Vagina (tissue), 2 donors: ENCODE measurements at regions not wholly inside any gene's neighbourhood (a gene's known extent, or its start where the extent isn't known, plus 50 kb on each side); places are given as distances from the start of the nearest gene placed in this dataset.

Experiments used
- DNase-seq, 2 donors: peaks; one replicate each; pipeline ENCODE4 v3.0.0-alpha.2; 2017; ENCODE audit errors: extremely low spot score in 2 of 2
- H3K27ac ChIP-seq: fragments of 200-600 bp; sonication (generic); one replicate; pipeline ENCODE4 v1.5.1; 2019
- H3K27me3 ChIP-seq: fragments of 200-600 bp; sonication (generic); one replicate; pipeline ENCODE4 v1.5.1; 2019
- H3K36me3 ChIP-seq, 2 donors: fragments of 200-600 bp; sonication (generic); one replicate each; pipeline ENCODE4 v1.5.1; 2017 to 2019
- H3K4me1 ChIP-seq: fragments of 200-600 bp; sonication (generic); one replicate; pipeline ENCODE4 v1.5.1; 2019
- H3K4me3 ChIP-seq, 2 donors: fragments of 200-600 bp; sonication (generic); 1 replicate in 1 of 2; 2 replicates in 1 of 2; pipeline ENCODE4 v1.5.1; 2016 to 2019
- H3K9me3 ChIP-seq: fragments of 200-600 bp; sonication (generic); one replicate; pipeline ENCODE4 v1.5.1; 2019
- POLR2A ChIP-seq, 2 donors: fragments of 450-650 bp; IDR thresholded peaks; one replicate each; pipeline ENCODE4 v1.6.1; 2017; ENCODE audit warnings: antibody characterized with exemption in 2 of 2, mild to moderate bottlenecking in 2 of 2, moderate library complexity in 2 of 2
- POLR2AphosphoS5 ChIP-seq, 2 donors: sonication (generic); formaldehyde crosslinking; IDR thresholded peaks; one replicate each; pipeline ENCODE4 v1.9.0; 2017; ENCODE audit warnings: antibody characterized with exemption in 2 of 2, mild to moderate bottlenecking in 2 of 2, low read depth in 1 of 2; ENCODE audit not compliant: insufficient read depth in 1 of 2
- intact Hi-C: fragments of 100-400 bp; cut with DNase I; formaldehyde crosslinking; loops from one replicate; pipeline ENCODE4 v1.15.1; 2023
- TF ChIP-seq, protein P1 (sequence below), 3 experiments: fragments of 450-650 bp in 2 of 3; fragments of 200-600 bp in 1 of 3; sonication (generic) in 1 of 3; IDR thresholded peaks; one replicate each; pipeline ENCODE4 v1.5.1; 2017 to 2019; ENCODE audit warnings: antibody characterized with exemption in 3 of 3, mild to moderate bottlenecking in 2 of 3, moderate library complexity in 2 of 3

DNA sequence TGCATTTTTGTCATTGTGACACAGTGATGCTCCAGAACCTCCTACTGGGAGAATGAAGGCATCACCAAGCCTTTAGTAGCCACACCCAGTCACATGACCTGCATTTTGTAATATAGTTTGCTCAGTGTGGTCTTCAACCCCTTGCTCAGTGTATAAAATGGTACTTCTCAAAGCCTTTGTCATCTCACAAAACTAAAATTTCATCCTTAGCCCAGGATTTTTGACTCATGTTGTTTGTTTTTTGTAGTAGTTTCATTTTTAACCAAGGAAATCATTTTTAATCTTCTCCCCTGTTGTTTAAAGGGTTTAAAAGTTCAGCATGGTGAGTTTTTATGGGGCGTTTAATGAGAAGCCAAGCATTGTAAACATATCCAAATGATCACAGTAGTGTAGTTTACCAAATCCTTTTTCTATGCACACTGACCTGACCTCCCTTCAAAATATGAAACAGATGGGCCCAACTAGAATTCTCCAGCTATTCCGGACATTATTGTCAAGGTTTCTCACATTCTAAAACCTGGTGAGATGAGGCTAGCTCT lies 123.5 kb upstream of the IL12A start:
- peak overlapping the region; percentile 43 for H3K27ac ChIP-seq
- peaks cover 39% of the 10 kb centered on the region for H3K4me1 ChIP-seq
- H3K27me3 ChIP-seq = no peaks in the 10 kb centered on the region
- H3K36me3 ChIP-seq = no peaks in the 10 kb centered on the region
- TF ChIP-seq POLR2A (IDR thresholded peaks at IDR 0.05) (no peak), POLR2AphosphoS5 (IDR thresholded peaks at IDR 0.05; ENCODE audit: insufficient read depth in 1 of 2, low read depth in 1 of 2) (peak in 1 of 2 donors; percentile 20)
- TF ChIP-seq, protein P1, sequence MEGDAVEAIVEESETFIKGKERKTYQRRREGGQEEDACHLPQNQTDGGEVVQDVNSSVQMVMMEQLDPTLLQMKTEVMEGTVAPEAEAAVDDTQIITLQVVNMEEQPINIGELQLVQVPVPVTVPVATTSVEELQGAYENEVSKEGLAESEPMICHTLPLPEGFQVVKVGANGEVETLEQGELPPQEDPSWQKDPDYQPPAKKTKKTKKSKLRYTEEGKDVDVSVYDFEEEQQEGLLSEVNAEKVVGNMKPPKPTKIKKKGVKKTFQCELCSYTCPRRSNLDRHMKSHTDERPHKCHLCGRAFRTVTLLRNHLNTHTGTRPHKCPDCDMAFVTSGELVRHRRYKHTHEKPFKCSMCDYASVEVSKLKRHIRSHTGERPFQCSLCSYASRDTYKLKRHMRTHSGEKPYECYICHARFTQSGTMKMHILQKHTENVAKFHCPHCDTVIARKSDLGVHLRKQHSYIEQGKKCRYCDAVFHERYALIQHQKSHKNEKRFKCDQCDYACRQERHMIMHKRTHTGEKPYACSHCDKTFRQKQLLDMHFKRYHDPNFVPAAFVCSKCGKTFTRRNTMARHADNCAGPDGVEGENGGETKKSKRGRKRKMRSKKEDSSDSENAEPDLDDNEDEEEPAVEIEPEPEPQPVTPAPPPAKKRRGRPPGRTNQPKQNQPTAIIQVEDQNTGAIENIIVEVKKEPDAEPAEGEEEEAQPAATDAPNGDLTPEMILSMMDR (IDR thresholded peaks at IDR 0.05) = no peak
- H3K9me3 ChIP-seq = no peaks in the 10 kb centered on the region
- intact Hi-C loops = no loop called here
- no peak for DNase-seq
- H3K4me3 ChIP-seq = no peak overlapping the region

DNA sequence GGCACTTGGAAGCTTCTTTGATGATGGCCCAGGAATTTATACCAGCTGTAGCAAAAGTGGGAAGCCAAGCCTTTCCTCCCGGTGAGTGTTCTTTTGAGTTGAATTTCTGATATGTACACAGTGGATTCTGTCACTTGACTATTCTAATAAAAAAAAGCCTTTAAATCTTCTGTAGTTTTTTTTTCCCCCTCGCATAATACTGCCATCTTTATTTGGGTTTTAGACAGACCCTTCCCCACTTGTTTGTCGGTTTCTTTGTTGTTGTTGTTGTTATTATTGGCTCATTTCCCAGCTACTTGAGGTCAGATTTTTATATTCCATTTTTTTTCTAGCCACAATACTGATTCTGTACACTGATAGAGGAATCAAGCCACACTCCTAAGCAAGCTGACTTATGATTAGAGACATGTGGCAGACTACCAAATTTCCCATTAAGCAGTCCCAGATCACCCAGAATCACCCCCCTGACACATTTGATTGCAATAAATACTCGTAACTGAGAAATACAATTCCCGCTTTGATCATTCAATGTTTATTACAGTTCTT lies 122.4 kb upstream of the IL12A start:
- no peak for TF ChIP-seq POLR2AphosphoS5 (IDR thresholded peaks at IDR 0.05; ENCODE audit: insufficient read depth in 1 of 2, low read depth in 1 of 2)
- TF ChIP-seq, protein P1 (IDR thresholded peaks at IDR 0.05) = no peak
- no peak for TF ChIP-seq POLR2A (IDR thresholded peaks at IDR 0.05)
- Histone ChIP-seq H3K36me3 (no peaks in the 10 kb centered on the region), H3K4me1 (peaks cover 33% of the 10 kb centered on the region), H3K27ac (peak overlapping the region; percentile 43), H3K9me3 (no peaks in the 10 kb centered on the region), H3K4me3 (no peak overlapping the region), H3K27me3 (no peaks in the 10 kb centered on the region)
- DNase-seq = no peak
- intact Hi-C loops = no loop called here

DNA sequence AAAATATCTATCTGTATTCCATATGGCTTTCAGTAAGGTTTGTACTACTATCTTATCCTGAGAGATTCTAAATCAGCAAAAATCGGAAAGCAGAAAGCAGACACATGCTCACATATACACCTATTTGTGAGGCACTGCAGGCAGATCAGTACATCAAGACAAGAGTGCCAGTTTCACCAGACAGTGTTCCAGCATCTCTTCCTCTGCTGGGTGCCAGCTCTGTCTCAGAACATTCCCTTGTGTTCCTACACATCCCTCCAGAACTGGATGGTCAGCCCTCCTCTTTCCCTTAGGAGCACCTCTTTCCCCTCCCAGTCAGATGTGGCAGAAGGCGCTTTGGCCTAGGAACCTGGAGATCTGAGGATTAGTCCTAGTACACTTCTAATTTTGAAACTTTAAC lies 121.3 kb upstream of the IL12A start:
- intact Hi-C loops = no loop called here
- H3K27me3 ChIP-seq = no peaks in the 10 kb centered on the region
- no peaks in the 10 kb centered on the region for H3K36me3 ChIP-seq
- TF ChIP-seq, protein P1 (IDR thresholded peaks at IDR 0.05) = no peak
- TF ChIP-seq POLR2AphosphoS5 (IDR thresholded peaks at IDR 0.05; ENCODE audit: insufficient read depth in 1 of 2, low read depth in 1 of 2) = no peak
- TF ChIP-seq POLR2A (IDR thresholded peaks at IDR 0.05) = no peak
- peak overlapping the region; percentile 43 for H3K27ac ChIP-seq
- DNase-seq = no peak
- no peaks in the 10 kb centered on the region for H3K9me3 ChIP-seq
- H3K4me1 ChIP-seq = peaks cover 27% of the 10 kb centered on the region
- no peak overlapping the region for H3K4me3 ChIP-seq

DNA sequence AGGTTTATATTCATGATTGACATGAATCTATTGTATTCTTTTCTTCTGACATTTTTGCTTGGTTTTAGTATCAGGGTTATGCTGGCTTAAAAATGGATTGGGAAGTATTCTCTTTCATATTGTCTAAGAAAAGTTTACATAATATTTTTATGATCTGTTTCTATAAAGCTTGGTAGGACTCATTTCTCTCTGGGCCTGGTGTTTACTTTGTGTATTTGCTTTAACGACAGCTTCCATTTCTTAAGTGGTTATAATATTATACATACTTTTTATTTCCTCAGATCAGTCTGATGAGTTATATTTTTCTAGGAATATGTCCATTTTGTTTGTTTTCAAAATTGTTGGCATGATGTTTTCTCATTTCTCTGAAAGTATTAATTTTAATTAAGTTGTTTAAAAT lies 117.9 kb upstream of the IL12A start:
- Histone ChIP-seq H3K4me3 (no peak overlapping the region), H3K27ac (no peak overlapping the region), H3K27me3 (no peaks in the 10 kb centered on the region), H3K4me1 (peaks cover 21% of the 10 kb centered on the region), H3K36me3 (no peaks in the 10 kb centered on the region), H3K9me3 (no peaks in the 10 kb centered on the region)
- intact Hi-C loops = no loop called here
- DNase-seq = no peak
- TF ChIP-seq POLR2AphosphoS5 (IDR thresholded peaks at IDR 0.05; ENCODE audit: insufficient read depth in 1 of 2, low read depth in 1 of 2) (no peak), POLR2A (IDR thresholded peaks at IDR 0.05) (no peak)
- TF ChIP-seq, protein P1 (IDR thresholded peaks at IDR 0.05) = no peak

DNA sequence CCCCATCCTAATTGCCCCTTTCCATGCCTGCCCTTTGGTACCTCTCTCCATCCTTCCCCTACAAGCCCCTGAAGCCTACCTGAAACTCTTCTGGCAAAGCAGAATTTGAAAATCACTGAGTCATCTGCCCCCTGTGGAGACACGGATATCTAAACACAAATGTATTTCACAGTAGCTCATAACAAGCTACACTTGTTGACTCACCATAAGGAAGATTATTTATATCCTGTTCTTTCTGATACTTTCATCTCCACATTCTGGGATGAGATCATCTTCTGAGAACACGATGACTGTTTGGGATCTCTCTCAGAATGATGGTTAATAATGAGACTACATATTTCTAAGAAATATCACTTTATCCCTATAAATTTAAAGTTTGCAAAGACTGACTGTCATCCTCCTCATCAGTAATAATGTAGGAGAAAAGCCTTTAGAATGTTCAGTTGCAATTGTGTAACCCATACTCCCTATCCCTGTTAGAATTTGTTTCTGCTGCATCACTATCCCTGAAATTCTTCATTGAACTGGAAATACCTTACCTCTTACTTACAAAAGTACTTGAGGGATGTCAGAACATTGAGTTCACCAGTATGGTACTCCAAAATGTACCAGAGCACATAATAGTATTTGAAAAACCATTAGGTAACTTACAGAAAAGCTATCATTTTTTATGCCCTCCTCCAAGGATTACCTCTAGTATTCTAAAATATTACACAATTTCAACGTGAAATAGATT lies 116.1 kb upstream of the IL12A start:
- no peak for TF ChIP-seq POLR2A (IDR thresholded peaks at IDR 0.05)
- TF ChIP-seq, protein P1 (IDR thresholded peaks at IDR 0.05) = no peak
- Histone ChIP-seq H3K27me3 (no peaks in the 10 kb centered on the region), H3K4me1 (peaks cover 8% of the 10 kb centered on the region), H3K9me3 (no peaks in the 10 kb centered on the region), H3K4me3 (no peak overlapping the region), H3K27ac (no peak overlapping the region), H3K36me3 (no peaks in the 10 kb centered on the region)
- no peak for DNase-seq
- intact Hi-C loops = no loop called here
